Loucy (cell line): ENCODE measurements at regions not wholly inside any gene's neighbourhood (a gene's known extent, or its start where the extent isn't known, plus 50 kb on each side); places are given as distances from the start of the nearest gene placed in this dataset.

Experiments used
- EZH2phosphoT487 ChIP-seq: fragments of 200-600 bp; IDR thresholded peaks from 2 replicates; pipeline ENCODE4 v1.6.1; 2018; ENCODE audit warnings: antibody characterized with exemption, mild to moderate bottlenecking, moderate library complexity, borderline replicate concordance
- TF ChIP-seq, protein P1 (sequence below): fragments of 200-600 bp; sonication (generic); conservative IDR thresholded peaks from 2 replicates; pipeline ENCODE4 v1.5.1; 2014; ENCODE audit warnings: mild to moderate bottlenecking, antibody characterized with exemption, low read length

DNA sequence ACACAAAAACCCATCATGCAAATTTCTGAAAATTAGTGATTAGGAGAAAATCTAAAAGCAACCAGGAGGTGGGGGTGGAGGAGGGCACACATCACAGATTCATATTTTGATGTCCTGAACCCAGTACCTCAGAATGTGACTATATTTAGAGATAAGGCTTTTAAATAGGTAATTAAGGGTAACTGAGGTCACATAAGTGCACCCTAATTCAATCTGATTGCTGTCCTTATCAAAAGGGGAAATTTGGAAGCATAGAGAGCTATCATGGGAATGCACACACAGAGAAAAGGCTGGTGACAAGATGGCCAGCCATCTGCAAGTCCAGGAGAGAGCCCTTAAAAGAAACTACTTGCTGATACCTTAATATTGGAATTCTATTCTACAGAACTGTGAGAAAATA, 281.8 kb upstream of the UGT8 start:
- TF ChIP-seq, protein P1, sequence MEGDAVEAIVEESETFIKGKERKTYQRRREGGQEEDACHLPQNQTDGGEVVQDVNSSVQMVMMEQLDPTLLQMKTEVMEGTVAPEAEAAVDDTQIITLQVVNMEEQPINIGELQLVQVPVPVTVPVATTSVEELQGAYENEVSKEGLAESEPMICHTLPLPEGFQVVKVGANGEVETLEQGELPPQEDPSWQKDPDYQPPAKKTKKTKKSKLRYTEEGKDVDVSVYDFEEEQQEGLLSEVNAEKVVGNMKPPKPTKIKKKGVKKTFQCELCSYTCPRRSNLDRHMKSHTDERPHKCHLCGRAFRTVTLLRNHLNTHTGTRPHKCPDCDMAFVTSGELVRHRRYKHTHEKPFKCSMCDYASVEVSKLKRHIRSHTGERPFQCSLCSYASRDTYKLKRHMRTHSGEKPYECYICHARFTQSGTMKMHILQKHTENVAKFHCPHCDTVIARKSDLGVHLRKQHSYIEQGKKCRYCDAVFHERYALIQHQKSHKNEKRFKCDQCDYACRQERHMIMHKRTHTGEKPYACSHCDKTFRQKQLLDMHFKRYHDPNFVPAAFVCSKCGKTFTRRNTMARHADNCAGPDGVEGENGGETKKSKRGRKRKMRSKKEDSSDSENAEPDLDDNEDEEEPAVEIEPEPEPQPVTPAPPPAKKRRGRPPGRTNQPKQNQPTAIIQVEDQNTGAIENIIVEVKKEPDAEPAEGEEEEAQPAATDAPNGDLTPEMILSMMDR, result peak; percentile 17; the same call in 1 of the 2 replicates
- no peak for TF ChIP-seq EZH2phosphoT487
